ENCODE measurements at regions not wholly inside any gene's neighbourhood (a gene's known extent, or its start where the extent isn't known, plus 50 kb on each side); places are given as distances from the start of the nearest gene placed in this dataset.
A peak's percentile ranks its signal among the peaks of the same experiment; 100 is the strongest.

DNA sequence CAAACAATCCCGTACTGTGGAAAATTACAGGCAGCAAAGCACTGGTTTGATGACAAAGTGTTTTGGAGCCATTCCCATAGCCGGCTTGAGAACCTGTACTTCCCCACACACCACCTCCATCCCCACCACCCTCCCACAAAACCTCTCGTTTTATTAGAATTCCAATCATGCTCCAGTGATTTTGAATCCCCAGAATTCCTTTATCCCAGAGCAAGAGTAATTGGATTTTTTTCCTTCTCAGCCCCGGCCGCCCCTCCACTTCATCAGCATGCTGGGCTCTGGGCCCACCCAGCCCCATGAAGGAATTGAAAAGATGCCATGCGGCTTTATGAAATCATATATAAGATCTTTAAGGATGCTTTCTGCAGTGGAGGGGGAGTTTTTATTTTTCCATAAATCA is 136.6 kb downstream of the OMA1 start:
- Mint-ChIP-seq H3K27me3 (no peaks in the 10 kb centered on the region), H3K4me3 (no peak overlapping the region), H3K9me3 (no peaks in the 10 kb centered on the region), H3K4me1 (ENCODE audit: unreplicated experiment) (peaks cover 11% of the 10 kb centered on the region), H3K27ac (no peak overlapping the region), H3K36me3 (no peaks in the 10 kb centered on the region)
- no peak for TF ChIP-seq CTCF (conservative IDR thresholded peaks at IDR 0.05)
- DNase-seq (ENCODE audit: extremely low spot score, unreplicated experiment), result no peak

DNA sequence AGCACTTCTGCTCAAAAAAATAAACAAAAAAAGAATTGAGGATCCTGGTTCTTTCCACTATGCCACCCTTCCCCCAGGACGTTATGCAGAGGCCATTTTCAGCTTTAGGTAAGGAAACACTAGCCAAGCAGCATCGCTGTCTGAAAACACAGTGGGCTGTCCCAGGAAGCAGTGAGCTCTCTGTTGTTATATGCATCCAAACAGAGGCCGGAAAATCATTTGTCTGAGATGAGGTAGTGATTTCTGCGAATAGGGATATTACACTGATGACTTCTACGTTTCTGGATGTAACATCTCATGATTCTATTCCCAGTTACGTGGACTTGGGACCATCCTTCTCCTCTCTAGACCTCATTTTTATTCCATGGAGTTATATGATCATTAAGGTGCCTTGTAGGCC is 137.2 kb downstream of the OMA1 start:
- DNase-seq (ENCODE audit: extremely low spot score, unreplicated experiment), result no peak
- peaks cover 11% of the 10 kb centered on the region for H3K4me1 Mint-ChIP-seq (ENCODE audit: unreplicated experiment)
- H3K36me3 Mint-ChIP-seq, result no peaks in the 10 kb centered on the region
- no peaks in the 10 kb centered on the region for H3K9me3 Mint-ChIP-seq
- H3K27ac Mint-ChIP-seq, result no peak overlapping the region
- no peak for TF ChIP-seq CTCF (conservative IDR thresholded peaks at IDR 0.05)
- no peaks in the 10 kb centered on the region for H3K27me3 Mint-ChIP-seq
- H3K4me3 Mint-ChIP-seq, result no peak overlapping the region

- Mint-ChIP-seq H3K27me3 (no peaks in the 10 kb centered on the region), H3K4me1 (ENCODE audit: unreplicated experiment) (peaks cover 16% of the 10 kb centered on the region), H3K4me3 (no peak overlapping the region), H3K36me3 (no peaks in the 10 kb centered on the region), H3K27ac (peak overlapping the region; percentile 23), H3K9me3 (no peaks in the 10 kb centered on the region)
- no peak for DNase-seq (ENCODE audit: extremely low spot score, unreplicated experiment)
- TF ChIP-seq CTCF (conservative IDR thresholded peaks at IDR 0.05), result no peak
Observed at GRCh38 chr1:58406301-58407071, 140.0 kb downstream of the OMA1 start.

GRCh38 chr1:58405660-58406059 is 140.9 kb downstream of the OMA1 start:
- TF ChIP-seq CTCF (conservative IDR thresholded peaks at IDR 0.05), result no peak

DNA sequence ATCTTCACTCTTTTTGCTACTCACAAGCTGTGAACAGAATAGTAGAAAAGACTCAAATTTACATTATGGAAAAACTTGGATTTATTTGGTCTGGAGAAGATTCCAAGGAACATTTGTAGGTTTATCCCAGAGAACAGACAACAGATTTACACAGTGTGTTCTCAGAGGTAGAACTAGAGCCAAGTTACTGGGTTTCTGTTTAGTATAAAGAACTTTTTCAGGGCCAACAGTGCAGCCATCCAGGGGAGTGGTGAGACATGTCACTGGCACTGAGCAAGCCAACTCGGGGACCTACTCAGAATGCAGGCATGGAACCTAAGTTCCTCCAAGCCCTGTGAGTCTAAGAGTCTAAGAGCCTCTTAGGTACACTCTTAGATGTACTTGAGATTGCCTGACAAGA is 142.6 kb downstream of the OMA1 start:
- TF ChIP-seq CTCF (conservative IDR thresholded peaks at IDR 0.05), result no peak
- H3K36me3 Mint-ChIP-seq, result no peaks in the 10 kb centered on the region
- H3K27ac Mint-ChIP-seq, result no peak overlapping the region
- H3K4me3 Mint-ChIP-seq, result no peak overlapping the region
- no peaks in the 10 kb centered on the region for H3K9me3 Mint-ChIP-seq
- peaks cover 3% of the 10 kb centered on the region for H3K27me3 Mint-ChIP-seq
- DNase-seq (ENCODE audit: extremely low spot score, unreplicated experiment), result no peak
- H3K4me1 Mint-ChIP-seq (ENCODE audit: unreplicated experiment), result peaks cover 16% of the 10 kb centered on the region

More at GRCh38 chr1:58405660-58406059, 140.9 kb downstream of the OMA1 start:
- no peak for DNase-seq (ENCODE audit: extremely low spot score, unreplicated experiment)
- Mint-ChIP-seq H3K36me3 (no peaks in the 10 kb centered on the region), H3K9me3 (no peaks in the 10 kb centered on the region), H3K27ac (no peak overlapping the region), H3K4me1 (ENCODE audit: unreplicated experiment) (peaks cover 16% of the 10 kb centered on the region), H3K27me3 (peaks cover 3% of the 10 kb centered on the region), H3K4me3 (no peak overlapping the region)
